Nephron (organoid): ENCODE measurements at regions not wholly inside any gene's neighbourhood (a gene's known extent, or its start where the extent isn't known, plus 50 kb on each side); places are given as distances from the start of the nearest gene placed in this dataset.

Source experiments
- H3K27ac Mint-ChIP-seq, 3 experiments: 2 replicates each; pipeline ENCODE4 v1.8.0; 2020; ENCODE audit warnings: mixed read lengths in 3 of 3, mild to moderate bottlenecking in 2 of 3, moderate library complexity in 1 of 3
- H3K27me3 Mint-ChIP-seq: 2 replicates; pipeline ENCODE4 v1.8.0; 2021; ENCODE audit warnings: low read depth, mild to moderate bottlenecking, moderate library complexity, mixed read lengths
- H3K36me3 Mint-ChIP-seq: 2 replicates; pipeline ENCODE4 v1.8.0; 2020; ENCODE audit warnings: low read depth, mixed read lengths
- H3K4me1 Mint-ChIP-seq: 2 replicates; pipeline ENCODE4 v1.8.0; 2020; ENCODE audit warnings: mixed read lengths
- H3K4me3 Mint-ChIP-seq, 3 experiments: 2 replicates each; pipeline ENCODE4 v1.8.0; 2020; ENCODE audit warnings: mild to moderate bottlenecking in 3 of 3, mixed read lengths in 3 of 3, moderate library complexity in 2 of 3
- H3K9me3 Mint-ChIP-seq: 2 replicates; pipeline ENCODE4 v1.8.0; 2020; ENCODE audit warnings: mixed read lengths
- CTCF ChIP-seq, 3 experiments: fragments of 200-600 bp; sonication (generic); IDR thresholded peaks; one replicate each; pipeline ENCODE4 v1.5.0; 2021; ENCODE audit warnings: antibody characterized with exemption in 3 of 3; ENCODE audit not compliant: unreplicated experiment in 3 of 3

- no peaks in the 10 kb centered on the region for H3K27me3 Mint-ChIP-seq
- TF ChIP-seq CTCF (IDR thresholded peaks at IDR 0.05; ENCODE audit: unreplicated experiment in 3 of 3), result no peak
- no peak overlapping the region for H3K4me3 Mint-ChIP-seq
- H3K36me3 Mint-ChIP-seq, result no peaks in the 10 kb centered on the region
- H3K4me1 Mint-ChIP-seq, result peaks cover 17% of the 10 kb centered on the region
- H3K9me3 Mint-ChIP-seq, result no peaks in the 10 kb centered on the region
- peak overlapping the region in 1 of 3 experiments; percentile 49 for H3K27ac Mint-ChIP-seq
Observed at GRCh38 chr16:65480281-65481091, 358.6 kb upstream of the CDH11 start.

- Mint-ChIP-seq H3K36me3 (no peaks in the 10 kb centered on the region), H3K27me3 (no peaks in the 10 kb centered on the region), H3K4me3 (no peak overlapping the region), H3K9me3 (peaks cover 5% of the 10 kb centered on the region), H3K4me1 (peaks cover 6% of the 10 kb centered on the region), H3K27ac (no peak overlapping the region)
- TF ChIP-seq CTCF (IDR thresholded peaks at IDR 0.05; ENCODE audit: unreplicated experiment in 3 of 3), result no peak
Observed at GRCh38 chr16:65476448-65476955, 354.6 kb upstream of the CDH11 start.

- Mint-ChIP-seq H3K27ac (peak overlapping the region in 1 of 3 experiments; percentile 10), H3K27me3 (no peaks in the 10 kb centered on the region), H3K4me3 (no peak overlapping the region), H3K36me3 (no peaks in the 10 kb centered on the region), H3K9me3 (peaks cover 5% of the 10 kb centered on the region), H3K4me1 (no peaks in the 10 kb centered on the region)
- TF ChIP-seq CTCF (IDR thresholded peaks at IDR 0.05; ENCODE audit: unreplicated experiment in 3 of 3), result no peak
Observed at GRCh38 chr16:65473699-65474098, 351.8 kb upstream of the CDH11 start.

- no peak overlapping the region for H3K27ac Mint-ChIP-seq
- no peaks in the 10 kb centered on the region for H3K36me3 Mint-ChIP-seq
- H3K9me3 Mint-ChIP-seq, result peaks cover 5% of the 10 kb centered on the region
- H3K4me1 Mint-ChIP-seq, result peaks cover 3% of the 10 kb centered on the region
- H3K4me3 Mint-ChIP-seq, result no peak overlapping the region
- TF ChIP-seq CTCF (IDR thresholded peaks at IDR 0.05; ENCODE audit: unreplicated experiment in 3 of 3), result no peak
- no peaks in the 10 kb centered on the region for H3K27me3 Mint-ChIP-seq
Observed at GRCh38 chr16:65469116-65469515, 347.3 kb upstream of the CDH11 start.

- H3K4me1 Mint-ChIP-seq, result peaks cover 8% of the 10 kb centered on the region
- H3K27me3 Mint-ChIP-seq, result no peaks in the 10 kb centered on the region
- H3K4me3 Mint-ChIP-seq, result no peak overlapping the region
- H3K27ac Mint-ChIP-seq, result no peak overlapping the region
- no peak for TF ChIP-seq CTCF (IDR thresholded peaks at IDR 0.05; ENCODE audit: unreplicated experiment in 3 of 3)
- H3K9me3 Mint-ChIP-seq, result no peaks in the 10 kb centered on the region
- no peaks in the 10 kb centered on the region for H3K36me3 Mint-ChIP-seq
Observed at GRCh38 chr16:65468133-65468532, 346.3 kb upstream of the CDH11 start.
